ENCODE measurements at regions not wholly inside any gene's neighbourhood (a gene's known extent, or its start where the extent isn't known, plus 50 kb on each side); places are given as distances from the start of the nearest gene placed in this dataset.

- TF ChIP-seq CTCF (conservative IDR thresholded peaks at IDR 0.05) (no peak), ZFX (IDR thresholded peaks at IDR 0.05) (no peak)
These were observed 94.4 kb upstream of the KIF5B start for GRCh38 chr10:32150532-32151101.
